Kidney (tissue), 13 donors: ENCODE measurements at regions not wholly inside any gene's neighbourhood (a gene's known extent, or its start where the extent isn't known, plus 50 kb on each side); places are given as distances from the start of the nearest gene placed in this dataset.
A peak's percentile ranks its signal among the peaks of the same experiment; 100 is the strongest.

ENCODE experiments used
- DNase-seq, 5 donors: peaks; one replicate each; pipeline ENCODE4 v3.0.0-alpha.2; 2013 to 2020
- FAIRE-seq: peaks from 2 replicates; lab custom pipeline; 2012; peaks lifted over from hg19 to GRCh38; lab: Jason Lieb, UNC
- H3K27ac ChIP-seq, 2 donors: one replicate each; pipeline ENCODE4 v1.7.0; 2013; ENCODE audit warnings: low read depth in 2 of 2, low read length in 2 of 2, inconsistent platforms in 1 of 2
- H3K27me3 ChIP-seq: one replicate; pipeline ENCODE4 v1.7.1; 2013; ENCODE audit warnings: low read length, inconsistent platforms; ENCODE audit not compliant: control insufficient read depth, insufficient read depth
- H3K36me3 ChIP-seq, 3 donors: one replicate each; pipeline versions ENCODE4 v1.7.0 to v1.7.1; 2013; ENCODE audit warnings: low read length in 3 of 3, control low read depth in 1 of 3, inconsistent platforms in 1 of 3; ENCODE audit not compliant: insufficient read depth in 3 of 3, control insufficient read depth in 2 of 3
- H3K4me1 ChIP-seq, 3 donors: one replicate each; pipeline versions ENCODE4 v1.7.0 to v1.7.1; 2013; ENCODE audit warnings: low read length in 3 of 3, inconsistent platforms in 1 of 3, low read depth in 1 of 3; ENCODE audit not compliant: control insufficient read depth in 2 of 3, insufficient read depth in 2 of 3
- H3K4me3 ChIP-seq, 3 donors: one replicate each; pipeline versions ENCODE4 v1.7.0 to v1.8.1; 2013; ENCODE audit warnings: low read length in 3 of 3, control low read depth in 1 of 3, inconsistent platforms in 1 of 3
- H3K9ac ChIP-seq, 3 donors: one replicate each; pipeline versions ENCODE4 v1.7.0 to v1.7.1; 2013; ENCODE audit warnings: low read length in 3 of 3, control low read depth in 1 of 3, inconsistent platforms in 1 of 3
- H3K9me3 ChIP-seq, 3 donors: one replicate each; pipeline versions ENCODE4 v1.7.0 to v1.7.1; 2013; ENCODE audit warnings: low read length in 3 of 3, control low read depth in 1 of 3, inconsistent platforms in 1 of 3; ENCODE audit not compliant: control insufficient read depth in 2 of 3, insufficient read depth in 1 of 3
- intact Hi-C: fragments of 100-400 bp; cut with DNase I; formaldehyde crosslinking; loops from one replicate; pipeline ENCODE4 v1.11.1; 2022
- TF ChIP-seq, protein P1 (sequence below): IDR thresholded peaks from 3 replicates; pipeline ENCODE4 v1.5.1; 2012; ENCODE audit warnings: mild to moderate bottlenecking, moderate library complexity, borderline replicate concordance; ENCODE audit not compliant: insufficient read depth; ENCODE audit errors: extremely low read depth
- donor health status: control.
- donor health status: control.
- donor health status: control.
- donor health status: control.
- donor health status: control.
- donor health status: DM: yes; HTN: yes; CAD: no.
- donor health status: Normal renal cell carcinoma (clear cell type).

DNA sequence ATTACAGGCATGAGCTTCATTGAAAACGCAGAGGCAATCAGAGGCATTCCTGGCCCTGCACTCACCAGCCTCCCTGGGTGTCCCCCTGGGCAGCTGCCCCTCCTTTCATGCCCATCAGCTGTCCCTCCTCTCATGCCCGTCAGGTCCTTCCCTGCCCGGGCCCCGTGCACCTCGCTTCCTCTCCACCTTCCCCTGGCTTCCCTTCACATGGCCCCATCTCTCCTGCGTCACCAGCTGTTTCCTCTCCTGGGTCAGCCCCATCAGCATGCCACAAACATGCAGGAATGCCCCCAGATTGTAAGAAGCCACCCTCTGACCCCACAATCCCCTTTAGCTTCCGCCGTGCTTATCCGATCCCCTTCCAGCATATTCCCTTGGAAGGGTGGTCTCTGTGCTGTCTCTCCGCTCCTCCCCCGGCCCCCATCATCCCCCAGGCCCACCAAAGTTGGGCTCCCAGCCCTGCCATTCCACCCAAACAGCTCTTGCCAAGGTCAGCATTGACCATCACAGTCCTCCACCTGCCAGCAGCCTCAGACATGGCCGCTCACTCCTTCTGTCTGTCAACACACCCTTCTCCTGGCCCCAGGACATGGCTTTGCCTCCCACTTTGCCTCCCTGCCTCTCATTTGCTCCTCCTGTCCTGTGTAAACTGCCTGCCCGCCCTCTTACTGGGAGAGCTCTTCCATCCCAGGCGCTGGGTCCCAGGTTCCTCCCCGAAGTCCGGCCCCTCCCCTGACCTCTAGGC is 98.6 kb upstream of the IER5L start:
- TF ChIP-seq, protein P1, sequence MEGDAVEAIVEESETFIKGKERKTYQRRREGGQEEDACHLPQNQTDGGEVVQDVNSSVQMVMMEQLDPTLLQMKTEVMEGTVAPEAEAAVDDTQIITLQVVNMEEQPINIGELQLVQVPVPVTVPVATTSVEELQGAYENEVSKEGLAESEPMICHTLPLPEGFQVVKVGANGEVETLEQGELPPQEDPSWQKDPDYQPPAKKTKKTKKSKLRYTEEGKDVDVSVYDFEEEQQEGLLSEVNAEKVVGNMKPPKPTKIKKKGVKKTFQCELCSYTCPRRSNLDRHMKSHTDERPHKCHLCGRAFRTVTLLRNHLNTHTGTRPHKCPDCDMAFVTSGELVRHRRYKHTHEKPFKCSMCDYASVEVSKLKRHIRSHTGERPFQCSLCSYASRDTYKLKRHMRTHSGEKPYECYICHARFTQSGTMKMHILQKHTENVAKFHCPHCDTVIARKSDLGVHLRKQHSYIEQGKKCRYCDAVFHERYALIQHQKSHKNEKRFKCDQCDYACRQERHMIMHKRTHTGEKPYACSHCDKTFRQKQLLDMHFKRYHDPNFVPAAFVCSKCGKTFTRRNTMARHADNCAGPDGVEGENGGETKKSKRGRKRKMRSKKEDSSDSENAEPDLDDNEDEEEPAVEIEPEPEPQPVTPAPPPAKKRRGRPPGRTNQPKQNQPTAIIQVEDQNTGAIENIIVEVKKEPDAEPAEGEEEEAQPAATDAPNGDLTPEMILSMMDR: no peak
- FAIRE-seq: no peak

DNA sequence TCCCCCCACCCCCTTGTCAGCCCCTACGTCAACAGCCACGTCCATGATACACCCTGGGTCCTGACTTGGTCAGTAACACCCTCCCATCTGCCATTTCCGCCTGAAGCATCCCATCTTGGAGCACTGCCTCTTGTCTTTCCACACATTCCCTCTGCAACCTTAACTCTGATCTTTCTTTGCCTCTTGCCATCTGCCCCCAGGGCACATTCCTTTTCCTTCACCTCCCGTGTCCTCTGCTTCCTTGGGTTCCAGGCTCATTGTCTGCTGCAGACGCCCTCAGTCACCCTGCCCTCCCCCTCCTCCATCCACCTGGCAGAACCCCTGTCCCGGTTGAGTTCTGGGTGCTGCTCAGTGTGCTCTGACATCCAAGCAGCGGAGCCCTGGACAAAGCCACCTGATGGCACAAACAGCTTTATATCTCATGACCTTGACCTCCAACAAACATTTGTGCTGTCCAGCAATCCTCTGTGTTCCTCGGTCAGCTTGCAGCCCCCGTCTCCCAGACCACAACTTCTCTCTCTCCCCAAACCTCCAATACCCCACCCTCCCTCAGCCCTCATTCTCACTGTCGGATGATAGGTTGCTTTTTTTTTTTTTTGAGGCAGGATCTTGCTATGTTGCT is 97.7 kb upstream of the IER5L start:
- H3K4me3 ChIP-seq: no peak overlapping the region
- H3K9me3 ChIP-seq: no peaks in the 10 kb centered on the region
- H3K27ac ChIP-seq: no peak overlapping the region
- intact Hi-C loops: no loop called here
- no peak for FAIRE-seq
- H3K4me1 ChIP-seq: peaks cover 0 to 3% (median 0%) of the 10 kb centered on the region in 3 donors
- peak in 1 of 5 donors; percentile 10 for DNase-seq
- no peaks in the 10 kb centered on the region for H3K27me3 ChIP-seq
- H3K9ac ChIP-seq: no peak overlapping the region
- TF ChIP-seq, protein P1: no peak
- H3K36me3 ChIP-seq: no peaks in the 10 kb centered on the region

More for the DNA sequence above, 98.6 kb upstream of the IER5L start:
- Histone ChIP-seq H3K9ac (no peak overlapping the region), H3K4me3 (no peak overlapping the region), H3K9me3 (no peaks in the 10 kb centered on the region), H3K27me3 (no peaks in the 10 kb centered on the region), H3K27ac (no peak overlapping the region), H3K4me1 (peaks cover 0 to 3% (median under 1%) of the 10 kb centered on the region in 3 donors), H3K36me3 (no peaks in the 10 kb centered on the region)
- intact Hi-C loops: no loop called here
- DNase-seq: peak in 2 of 5 donors; percentile 14 to 61

DNA sequence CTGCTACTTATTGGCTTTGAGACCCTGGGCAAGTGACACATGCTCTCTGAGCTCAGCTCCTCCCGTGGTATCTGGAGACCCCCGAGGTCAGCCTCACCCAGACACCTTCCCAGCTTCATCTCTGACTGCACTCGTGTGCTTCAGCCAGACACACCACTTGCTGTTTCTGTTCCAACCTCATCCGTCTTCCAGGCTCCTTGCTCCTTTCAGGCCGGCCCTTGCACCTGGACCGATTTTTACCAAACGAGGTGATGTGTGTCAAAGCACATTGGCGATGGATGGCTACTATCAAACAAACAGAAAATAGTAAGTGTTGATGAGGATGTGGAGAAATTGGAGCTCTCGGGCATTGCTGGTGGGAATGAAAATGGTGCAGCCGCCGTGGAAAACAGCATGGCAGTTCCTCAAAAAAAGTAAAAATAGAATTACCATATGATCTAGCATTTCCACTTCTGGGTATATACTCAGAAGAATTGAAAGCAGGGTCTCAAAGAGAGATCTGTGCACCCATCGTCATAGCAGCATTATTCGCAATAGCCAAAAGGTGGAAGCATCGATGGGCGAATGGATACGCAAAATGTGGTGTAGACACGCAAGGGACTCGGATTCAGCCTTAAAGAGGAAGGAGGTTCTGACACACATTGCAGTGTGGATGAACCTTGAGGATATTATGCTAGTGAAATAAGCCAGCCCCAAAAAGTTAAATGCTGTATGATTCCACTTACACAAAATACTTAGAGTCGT is 96.1 kb upstream of the IER5L start:
- FAIRE-seq: no peak

More for the DNA sequence above, 96.1 kb upstream of the IER5L start:
- TF ChIP-seq, protein P1: no peak
- Histone ChIP-seq H3K4me3 (no peak overlapping the region), H3K27me3 (no peaks in the 10 kb centered on the region), H3K9me3 (no peaks in the 10 kb centered on the region), H3K36me3 (no peaks in the 10 kb centered on the region), H3K9ac (no peak overlapping the region), H3K4me1 (peaks cover 0 to 3% (median 0%) of the 10 kb centered on the region in 3 donors), H3K27ac (no peak overlapping the region)
- DNase-seq: peak in 1 of 5 donors; percentile 23
- intact Hi-C loops: no loop called here
